ENCODE measurements at regions not wholly inside any gene's neighbourhood (a gene's known extent, or its start where the extent isn't known, plus 50 kb on each side); places are given as distances from the start of the nearest gene placed in this dataset.

- no peak for TF ChIP-seq CTCF (IDR thresholded peaks at IDR 0.05; ENCODE audit: insufficient read depth, low read length)
- H3K4me3 ChIP-seq (ENCODE audit: low read depth, low read length), result no peak overlapping the region
- DNase-seq (ENCODE audit: low read depth), result no peak
Measured at GRCh38 chr4:38449506-38450174, 214.4 kb upstream of the KLF3 start.

GRCh38 chr4:38452009-38452408, 212.0 kb upstream of the KLF3 start:
- no peak overlapping the region for H3K4me3 ChIP-seq (ENCODE audit: low read depth, low read length)
- TF ChIP-seq CTCF (IDR thresholded peaks at IDR 0.05; ENCODE audit: insufficient read depth, low read length), result no peak
- no peak for DNase-seq (ENCODE audit: low read depth)

- DNase-seq (ENCODE audit: low read depth), result no peak
- H3K4me3 ChIP-seq (ENCODE audit: low read depth, low read length), result no peak overlapping the region
- no peak for TF ChIP-seq CTCF (IDR thresholded peaks at IDR 0.05; ENCODE audit: insufficient read depth, low read length)
Measured at GRCh38 chr4:38452542-38452941, 211.5 kb upstream of the KLF3 start.

GRCh38 chr4:38453253-38453881, 210.6 kb upstream of the KLF3 start:
- no peak for DNase-seq (ENCODE audit: low read depth)
- no peak for TF ChIP-seq CTCF (IDR thresholded peaks at IDR 0.05; ENCODE audit: insufficient read depth, low read length)

GRCh38 chr4:38454284-38454683, 209.7 kb upstream of the KLF3 start:
- no peak overlapping the region for H3K4me3 ChIP-seq (ENCODE audit: low read depth, low read length)
- DNase-seq (ENCODE audit: low read depth), result no peak
- TF ChIP-seq CTCF (IDR thresholded peaks at IDR 0.05; ENCODE audit: insufficient read depth, low read length), result no peak

More at GRCh38 chr4:38453253-38453881, 210.6 kb upstream of the KLF3 start:
- no peak overlapping the region for H3K4me3 ChIP-seq (ENCODE audit: low read depth, low read length)

GRCh38 chr4:38455092-38455862, 208.7 kb upstream of the KLF3 start:
- TF ChIP-seq CTCF (IDR thresholded peaks at IDR 0.05; ENCODE audit: insufficient read depth, low read length), result no peak
- H3K4me3 ChIP-seq (ENCODE audit: low read depth, low read length), result no peak overlapping the region
- no peak for DNase-seq (ENCODE audit: low read depth)
